Skeletal muscle tissue (tissue), 3 donors: ENCODE measurements at regions not wholly inside any gene's neighbourhood (a gene's known extent, or its start where the extent isn't known, plus 50 kb on each side); places are given as distances from the start of the nearest gene placed in this dataset.

Source experiments
- H3K27ac ChIP-seq: one replicate; pipeline ENCODE4 v1.7.0; 2013; ENCODE audit warnings: mild to moderate bottlenecking, low read depth, low read length, inconsistent platforms
- H3K27me3 ChIP-seq, 3 donors: one replicate each; pipeline ENCODE4 v1.7.0; 2013; ENCODE audit warnings: low read length in 3 of 3; ENCODE audit not compliant: control insufficient read depth in 3 of 3, insufficient read depth in 3 of 3
- H3K36me3 ChIP-seq, 3 donors: one replicate each; pipeline ENCODE4 v1.7.0; 2013; ENCODE audit warnings: low read length in 3 of 3; ENCODE audit not compliant: control insufficient read depth in 3 of 3, insufficient read depth in 3 of 3
- H3K4me1 ChIP-seq, 3 donors: one replicate each; pipeline ENCODE4 v1.7.0; 2013; ENCODE audit warnings: low read length in 3 of 3, mild to moderate bottlenecking in 3 of 3; ENCODE audit not compliant: control insufficient read depth in 3 of 3, insufficient read depth in 3 of 3
- H3K4me3 ChIP-seq, 3 donors: one replicate each; pipeline ENCODE4 v1.7.0; 2013; ENCODE audit warnings: low read length in 3 of 3
- H3K9ac ChIP-seq, 3 donors: one replicate each; pipeline ENCODE4 v1.7.0; 2013; ENCODE audit warnings: low read length in 3 of 3, mild to moderate bottlenecking in 3 of 3, moderate library complexity in 2 of 3, low read depth in 1 of 3
- H3K9me3 ChIP-seq, 3 donors: one replicate each; pipeline ENCODE4 v1.7.0; 2013; ENCODE audit warnings: low read length in 3 of 3; ENCODE audit not compliant: control insufficient read depth in 3 of 3
- donor health status: Osteomylitis.

DNA sequence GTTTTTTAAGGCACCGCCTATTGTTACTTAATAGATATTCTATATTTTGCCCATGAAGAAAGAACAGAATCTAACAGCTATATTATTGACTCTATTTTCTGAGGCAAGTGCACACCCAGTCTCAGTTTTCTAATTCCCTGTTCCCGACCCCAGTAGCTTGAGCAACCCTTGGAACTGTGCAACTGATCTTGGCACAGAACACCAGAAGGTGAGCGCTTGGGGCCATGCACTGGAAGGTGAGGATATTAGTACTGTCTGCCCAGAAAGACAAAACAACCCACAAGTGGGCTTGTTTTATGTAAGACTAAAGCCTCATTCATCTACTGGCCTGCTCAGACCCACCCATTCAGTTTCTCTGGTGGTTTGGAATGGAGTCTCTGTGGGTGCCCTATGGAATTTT lies 188.8 kb upstream of the LINC00305 start:
- Histone ChIP-seq H3K9ac (no peak overlapping the region), H3K36me3 (no peaks in the 10 kb centered on the region), H3K4me3 (no peak overlapping the region)

GRCh38 chr18:64337018-64337417 lies 188.1 kb upstream of the LINC00305 start:
- no peak overlapping the region for H3K27ac ChIP-seq
- no peak overlapping the region for H3K9ac ChIP-seq
- no peak overlapping the region for H3K4me3 ChIP-seq
- no peaks in the 10 kb centered on the region for H3K36me3 ChIP-seq
- H3K27me3 ChIP-seq, result no peaks in the 10 kb centered on the region
- no peaks in the 10 kb centered on the region for H3K4me1 ChIP-seq
- no peaks in the 10 kb centered on the region for H3K9me3 ChIP-seq

More for the DNA sequence above, 188.8 kb upstream of the LINC00305 start:
- Histone ChIP-seq H3K4me1 (no peaks in the 10 kb centered on the region), H3K9me3 (no peaks in the 10 kb centered on the region), H3K27ac (no peak overlapping the region), H3K27me3 (no peaks in the 10 kb centered on the region)

GRCh38 chr18:64334748-64335147 lies 185.9 kb upstream of the LINC00305 start:
- Histone ChIP-seq H3K36me3 (no peaks in the 10 kb centered on the region), H3K9ac (no peak overlapping the region), H3K27me3 (no peaks in the 10 kb centered on the region), H3K4me1 (no peaks in the 10 kb centered on the region), H3K27ac (no peak overlapping the region), H3K4me3 (no peak overlapping the region), H3K9me3 (no peaks in the 10 kb centered on the region)

DNA sequence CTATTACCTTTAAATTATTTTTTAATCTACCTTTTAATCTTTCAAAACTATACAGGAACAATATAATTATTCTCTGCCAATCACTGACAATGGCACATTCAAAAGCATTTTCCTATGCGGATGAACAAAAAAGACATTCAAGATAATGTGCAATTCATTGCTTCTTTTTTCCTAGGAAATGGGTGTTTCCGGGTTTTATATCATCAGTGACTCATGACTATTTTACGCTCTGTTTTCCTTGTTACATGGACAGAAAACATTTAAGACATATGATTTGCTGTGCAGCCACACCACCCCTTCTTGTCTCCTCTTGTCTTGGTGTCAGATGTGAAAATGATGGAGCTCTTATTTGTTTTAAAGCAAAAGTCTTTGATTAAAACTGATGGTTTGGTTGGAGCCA lies 184.7 kb upstream of the LINC00305 start:
- no peaks in the 10 kb centered on the region for H3K9me3 ChIP-seq
- H3K4me3 ChIP-seq, result no peak overlapping the region
- H3K27ac ChIP-seq, result no peak overlapping the region
- H3K9ac ChIP-seq, result no peak overlapping the region
- H3K36me3 ChIP-seq, result no peaks in the 10 kb centered on the region
- H3K27me3 ChIP-seq, result no peaks in the 10 kb centered on the region
- H3K4me1 ChIP-seq, result no peaks in the 10 kb centered on the region

DNA sequence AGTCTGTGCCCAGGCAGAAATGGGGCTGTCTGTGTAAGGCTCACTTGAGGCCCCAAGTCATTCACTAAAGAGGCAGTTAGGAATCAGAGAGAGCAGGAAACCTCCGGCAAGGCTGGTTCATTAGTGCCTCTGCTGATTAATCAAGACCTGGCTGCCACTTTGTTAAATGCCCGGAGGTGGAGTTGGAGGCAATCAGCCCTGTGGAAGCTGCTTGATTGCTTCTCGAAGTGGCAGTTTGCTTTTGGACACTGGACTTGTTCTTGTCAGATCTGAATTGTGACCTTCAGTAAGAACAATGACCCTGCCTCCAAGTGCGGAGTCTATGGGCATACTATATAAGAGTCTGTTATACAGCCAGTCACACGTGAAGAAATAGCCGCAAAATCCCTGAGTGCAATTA lies 183.9 kb upstream of the LINC00305 start:
- no peaks in the 10 kb centered on the region for H3K9me3 ChIP-seq
- no peaks in the 10 kb centered on the region for H3K36me3 ChIP-seq
- H3K27ac ChIP-seq, result no peak overlapping the region
- no peaks in the 10 kb centered on the region for H3K4me1 ChIP-seq
- H3K9ac ChIP-seq, result no peak overlapping the region
- no peaks in the 10 kb centered on the region for H3K27me3 ChIP-seq
- H3K4me3 ChIP-seq, result no peak overlapping the region

GRCh38 chr18:64331419-64331818 lies 182.5 kb upstream of the LINC00305 start:
- Histone ChIP-seq H3K27me3 (no peaks in the 10 kb centered on the region), H3K4me3 (no peak overlapping the region), H3K9me3 (no peaks in the 10 kb centered on the region), H3K4me1 (no peaks in the 10 kb centered on the region), H3K36me3 (no peaks in the 10 kb centered on the region), H3K9ac (no peak overlapping the region), H3K27ac (no peak overlapping the region)

GRCh38 chr18:64330931-64331330 lies 182.0 kb upstream of the LINC00305 start:
- Histone ChIP-seq H3K4me3 (no peak overlapping the region), H3K4me1 (no peaks in the 10 kb centered on the region), H3K9ac (no peak overlapping the region), H3K27ac (no peak overlapping the region), H3K27me3 (no peaks in the 10 kb centered on the region), H3K36me3 (no peaks in the 10 kb centered on the region), H3K9me3 (no peaks in the 10 kb centered on the region)

- no peaks in the 10 kb centered on the region for H3K4me1 ChIP-seq
These were observed 181.3 kb upstream of the LINC00305 start for GRCh38 chr18:64330161-64330560.

GRCh38 chr18:64322189-64322588 lies 173.3 kb upstream of the LINC00305 start:
- no peaks in the 10 kb centered on the region for H3K36me3 ChIP-seq
- H3K27ac ChIP-seq, result no peak overlapping the region
- no peak overlapping the region for H3K9ac ChIP-seq

More at GRCh38 chr18:64330161-64330560, 181.3 kb upstream of the LINC00305 start:
- Histone ChIP-seq H3K9ac (no peak overlapping the region), H3K9me3 (no peaks in the 10 kb centered on the region), H3K27me3 (no peaks in the 10 kb centered on the region), H3K36me3 (no peaks in the 10 kb centered on the region), H3K27ac (no peak overlapping the region), H3K4me3 (no peak overlapping the region)

GRCh38 chr18:64318547-64318946 lies 169.7 kb upstream of the LINC00305 start:
- H3K27me3 ChIP-seq, result no peaks in the 10 kb centered on the region
- peaks cover 0 to 2% (median 0%) of the 10 kb centered on the region in 3 donors for H3K9me3 ChIP-seq
- H3K9ac ChIP-seq, result no peak overlapping the region
- H3K4me3 ChIP-seq, result no peak overlapping the region
- H3K4me1 ChIP-seq, result no peaks in the 10 kb centered on the region
- no peak overlapping the region for H3K27ac ChIP-seq
- H3K36me3 ChIP-seq, result no peaks in the 10 kb centered on the region

More at GRCh38 chr18:64322189-64322588, 173.3 kb upstream of the LINC00305 start:
- H3K27me3 ChIP-seq, result no peaks in the 10 kb centered on the region
- no peak overlapping the region for H3K4me3 ChIP-seq
- no peaks in the 10 kb centered on the region for H3K9me3 ChIP-seq
- no peaks in the 10 kb centered on the region for H3K4me1 ChIP-seq

DNA sequence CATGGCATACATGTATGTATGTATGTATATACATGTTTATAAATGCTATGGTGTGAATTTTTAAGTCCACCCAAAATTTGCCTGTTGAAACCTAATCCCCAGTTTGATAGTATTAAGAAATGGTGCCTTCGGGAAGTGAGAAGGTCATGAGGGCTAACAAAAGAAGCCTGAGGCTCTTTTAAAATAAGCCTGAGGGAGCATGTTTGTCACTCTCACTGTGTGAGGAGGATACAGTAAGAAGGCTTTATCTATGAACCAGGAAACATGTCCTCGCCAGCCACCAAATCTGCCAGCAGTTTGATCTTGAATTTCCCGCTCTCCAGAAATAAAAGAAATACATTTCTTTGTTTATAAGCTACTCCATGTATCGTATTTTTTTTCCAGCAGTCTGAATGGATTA lies 163.0 kb upstream of the LINC00305 start:
- H3K27ac ChIP-seq, result no peak overlapping the region
- no peak overlapping the region for H3K9ac ChIP-seq
- no peak overlapping the region for H3K4me3 ChIP-seq
- no peaks in the 10 kb centered on the region for H3K27me3 ChIP-seq
- peaks cover 0 to 2% (median 0%) of the 10 kb centered on the region in 3 donors for H3K9me3 ChIP-seq
- H3K4me1 ChIP-seq, result no peaks in the 10 kb centered on the region
- H3K36me3 ChIP-seq, result no peaks in the 10 kb centered on the region
